ENCODE measurements at regions not wholly inside any gene's neighbourhood (a gene's known extent, or its start where the extent isn't known, plus 50 kb on each side); places are given as distances from the start of the nearest gene placed in this dataset.

GRCh38 chr6:97591955-97592354, 308.9 kb upstream of the MMS22L start:
- H3K4me1 Mint-ChIP-seq, result no peaks in the 10 kb centered on the region
- no peak for DNase-seq
- no peaks in the 10 kb centered on the region for H3K36me3 Mint-ChIP-seq (ENCODE audit: low read depth)
- H3K27ac Mint-ChIP-seq, result no peak overlapping the region
- no peak for ATAC-seq
- no peaks in the 10 kb centered on the region for H3K9me3 Mint-ChIP-seq
- no peak overlapping the region for H3K4me3 Mint-ChIP-seq
- no peaks in the 10 kb centered on the region for H3K27me3 Mint-ChIP-seq

- Mint-ChIP-seq H3K9me3 (no peaks in the 10 kb centered on the region), H3K27ac (no peak overlapping the region), H3K27me3 (no peaks in the 10 kb centered on the region), H3K4me3 (no peak overlapping the region), H3K4me1 (no peaks in the 10 kb centered on the region), H3K36me3 (ENCODE audit: low read depth) (peaks cover 1% of the 10 kb centered on the region)
- no peak for ATAC-seq
- DNase-seq, result no peak
Measured at GRCh38 chr6:97594844-97595243, 311.8 kb upstream of the MMS22L start.

- H3K4me3 Mint-ChIP-seq, result no peak overlapping the region
- no peaks in the 10 kb centered on the region for H3K36me3 Mint-ChIP-seq (ENCODE audit: low read depth)
- ATAC-seq, result no peak
- H3K27me3 Mint-ChIP-seq, result no peaks in the 10 kb centered on the region
- DNase-seq, result no peak
- H3K27ac Mint-ChIP-seq, result no peak overlapping the region
- H3K4me1 Mint-ChIP-seq, result no peaks in the 10 kb centered on the region
- peaks cover 7% of the 10 kb centered on the region for H3K9me3 Mint-ChIP-seq
Measured at GRCh38 chr6:97621111-97621510, 338.1 kb upstream of the MMS22L start.

DNA sequence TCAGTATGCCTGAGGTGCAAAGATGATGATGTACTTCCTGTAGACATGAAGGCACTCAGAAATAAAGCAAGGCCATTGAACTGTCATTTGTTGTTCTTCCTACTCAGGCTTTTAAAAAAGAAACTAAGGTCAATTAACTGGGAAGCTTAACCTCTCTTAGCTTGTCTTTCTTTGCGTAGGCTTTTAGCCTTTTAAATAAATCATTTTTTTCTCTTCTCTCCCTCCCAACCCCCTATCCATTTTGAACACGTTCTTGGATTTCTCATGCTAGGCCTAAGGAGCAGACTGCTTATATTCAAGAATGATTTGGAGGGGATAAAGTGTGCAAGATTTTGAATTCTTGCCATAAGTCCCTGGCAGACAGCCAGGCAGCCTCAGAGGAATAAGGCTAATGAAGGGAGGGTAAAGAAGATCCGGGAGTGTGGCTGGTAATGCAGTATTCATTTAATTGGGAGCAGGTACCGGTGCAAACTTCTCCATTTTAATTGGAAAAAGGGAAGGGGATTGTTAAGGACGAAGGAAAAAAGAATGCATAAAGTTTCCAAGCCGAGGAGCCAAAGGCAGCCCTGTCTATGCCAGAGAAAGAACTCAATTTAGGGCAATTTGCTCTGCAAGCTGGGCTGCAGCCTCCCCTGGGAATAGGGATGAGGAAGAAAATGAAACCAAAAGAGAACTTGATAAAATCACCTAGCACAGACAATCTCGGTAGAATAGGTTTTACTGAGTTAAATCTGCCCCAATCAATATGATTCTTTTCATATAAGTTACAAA, 343.8 kb upstream of the MMS22L start:
- Mint-ChIP-seq H3K27ac (no peak overlapping the region), H3K9me3 (peaks cover 4% of the 10 kb centered on the region), H3K27me3 (no peaks in the 10 kb centered on the region), H3K36me3 (ENCODE audit: low read depth) (no peaks in the 10 kb centered on the region), H3K4me1 (no peaks in the 10 kb centered on the region), H3K4me3 (no peak overlapping the region)
- ATAC-seq (no peak), DNase-seq (no peak)

GRCh38 chr6:97629180-97629579, 346.2 kb upstream of the MMS22L start:
- Mint-ChIP-seq H3K4me1 (no peaks in the 10 kb centered on the region), H3K4me3 (no peak overlapping the region), H3K36me3 (ENCODE audit: low read depth) (no peaks in the 10 kb centered on the region), H3K27ac (no peak overlapping the region), H3K9me3 (no peaks in the 10 kb centered on the region), H3K27me3 (no peaks in the 10 kb centered on the region)
- DNase-seq, result no peak
- ATAC-seq, result no peak

DNA sequence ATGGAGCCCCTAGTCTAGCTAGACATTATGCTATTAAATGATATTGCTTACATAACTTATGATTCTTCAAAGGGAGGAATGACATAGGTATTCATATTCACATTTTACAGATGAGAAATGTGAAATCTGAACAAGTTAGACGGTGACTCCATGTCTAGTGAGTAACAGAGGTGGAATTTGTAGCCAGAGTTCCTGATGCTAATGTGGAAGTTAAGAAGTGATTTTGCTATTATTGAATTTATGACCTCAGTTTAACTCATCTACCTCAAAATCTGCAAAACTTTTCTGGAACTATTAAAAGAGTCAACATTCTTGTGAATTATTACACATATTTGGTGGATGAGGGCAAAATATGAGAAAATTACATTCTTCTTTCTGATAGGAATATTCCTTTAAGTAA, 347.6 kb upstream of the MMS22L start:
- Mint-ChIP-seq H3K36me3 (ENCODE audit: low read depth) (no peaks in the 10 kb centered on the region), H3K4me1 (no peaks in the 10 kb centered on the region), H3K27me3 (no peaks in the 10 kb centered on the region), H3K27ac (no peak overlapping the region), H3K4me3 (no peak overlapping the region), H3K9me3 (no peaks in the 10 kb centered on the region)
- DNase-seq, result no peak
- no peak for ATAC-seq

GRCh38 chr6:97632341-97632740, 349.3 kb upstream of the MMS22L start:
- peaks cover 5% of the 10 kb centered on the region for H3K9me3 Mint-ChIP-seq
- H3K4me1 Mint-ChIP-seq, result no peaks in the 10 kb centered on the region
- no peaks in the 10 kb centered on the region for H3K36me3 Mint-ChIP-seq (ENCODE audit: low read depth)
- no peak overlapping the region for H3K27ac Mint-ChIP-seq
- DNase-seq (no peak), ATAC-seq (no peak)
- H3K27me3 Mint-ChIP-seq, result no peaks in the 10 kb centered on the region
- no peak overlapping the region for H3K4me3 Mint-ChIP-seq

GRCh38 chr6:97639702-97640101, 356.7 kb upstream of the MMS22L start:
- Mint-ChIP-seq H3K4me3 (no peak overlapping the region), H3K4me1 (no peaks in the 10 kb centered on the region), H3K36me3 (ENCODE audit: low read depth) (no peaks in the 10 kb centered on the region), H3K9me3 (peaks cover 16% of the 10 kb centered on the region), H3K27me3 (no peaks in the 10 kb centered on the region), H3K27ac (no peak overlapping the region)
- no peak for DNase-seq
- ATAC-seq, result no peak

DNA sequence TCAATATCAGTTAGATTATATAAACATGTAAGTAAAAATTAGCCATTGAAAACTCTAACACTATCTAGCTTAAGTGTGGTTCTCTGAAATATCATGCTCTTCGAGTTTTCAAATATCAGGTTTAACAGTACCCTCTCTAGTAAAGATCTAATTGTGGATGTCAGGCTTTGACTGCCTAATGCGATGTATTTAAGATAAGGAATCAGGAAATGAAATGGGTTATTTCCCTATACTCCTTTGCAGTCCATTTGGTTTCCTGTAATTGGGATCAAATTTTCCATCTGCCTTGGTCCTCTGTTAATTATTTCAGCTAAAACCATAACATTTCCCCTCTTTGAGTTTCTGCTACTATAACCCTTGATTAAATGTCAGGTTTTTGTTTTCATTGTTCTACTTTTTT, 361.3 kb upstream of the MMS22L start:
- Mint-ChIP-seq H3K27ac (no peak overlapping the region), H3K9me3 (peaks cover 11% of the 10 kb centered on the region), H3K4me1 (no peaks in the 10 kb centered on the region), H3K27me3 (no peaks in the 10 kb centered on the region), H3K36me3 (ENCODE audit: low read depth) (no peaks in the 10 kb centered on the region), H3K4me3 (no peak overlapping the region)
- ATAC-seq (no peak), DNase-seq (no peak)

DNA sequence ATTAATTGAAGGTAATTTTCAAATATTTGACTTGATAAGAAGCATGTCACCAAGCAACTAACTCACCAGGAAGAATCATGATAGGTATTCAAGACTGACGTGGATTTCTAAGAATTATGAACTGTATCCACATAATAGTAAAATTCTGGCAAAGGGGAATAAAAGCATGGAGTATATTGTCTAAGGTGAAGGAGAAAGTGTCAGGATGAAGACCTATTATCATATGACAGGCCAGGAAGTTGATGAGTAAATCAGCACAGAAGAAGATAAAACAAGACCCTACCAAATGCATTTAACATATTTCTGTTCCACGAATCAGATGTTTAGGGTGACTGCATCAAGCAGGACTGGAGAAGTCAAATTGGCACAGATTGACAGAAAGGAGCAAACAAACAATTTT, 362.7 kb upstream of the MMS22L start:
- ATAC-seq (no peak), DNase-seq (no peak)
- Mint-ChIP-seq H3K36me3 (ENCODE audit: low read depth) (no peaks in the 10 kb centered on the region), H3K27ac (no peak overlapping the region), H3K27me3 (no peaks in the 10 kb centered on the region), H3K4me1 (no peaks in the 10 kb centered on the region), H3K4me3 (no peak overlapping the region), H3K9me3 (peaks cover under 1% of the 10 kb centered on the region)

GRCh38 chr6:97653076-97653475, 370.1 kb upstream of the MMS22L start:
- Mint-ChIP-seq H3K27me3 (no peaks in the 10 kb centered on the region), H3K27ac (no peak overlapping the region), H3K4me1 (no peaks in the 10 kb centered on the region), H3K36me3 (ENCODE audit: low read depth) (no peaks in the 10 kb centered on the region), H3K4me3 (no peak overlapping the region), H3K9me3 (peaks cover 5% of the 10 kb centered on the region)
- no peak for DNase-seq
- ATAC-seq, result no peak

DNA sequence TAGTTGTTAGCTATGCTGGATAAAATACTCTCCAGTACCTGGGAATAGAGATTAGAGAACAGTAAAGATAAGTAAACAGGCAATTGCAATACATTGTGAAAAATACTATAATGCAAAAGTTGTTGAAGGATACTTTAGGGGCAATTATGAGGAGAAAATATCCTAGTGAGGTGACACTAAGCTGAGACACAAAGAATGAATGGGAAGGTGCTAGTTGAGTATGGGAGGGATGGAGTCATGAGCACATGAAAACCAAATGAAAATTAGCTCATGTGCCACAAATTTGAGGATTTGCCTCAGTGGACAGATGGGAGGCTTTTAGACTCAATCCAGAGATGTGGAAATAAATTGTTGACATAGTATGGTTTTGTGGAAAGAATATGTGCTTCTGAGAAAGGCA, 370.5 kb upstream of the MMS22L start:
- Mint-ChIP-seq H3K36me3 (ENCODE audit: low read depth) (no peaks in the 10 kb centered on the region), H3K4me3 (no peak overlapping the region), H3K4me1 (no peaks in the 10 kb centered on the region), H3K9me3 (peaks cover 5% of the 10 kb centered on the region), H3K27me3 (no peaks in the 10 kb centered on the region), H3K27ac (no peak overlapping the region)
- DNase-seq (no peak), ATAC-seq (no peak)

DNA sequence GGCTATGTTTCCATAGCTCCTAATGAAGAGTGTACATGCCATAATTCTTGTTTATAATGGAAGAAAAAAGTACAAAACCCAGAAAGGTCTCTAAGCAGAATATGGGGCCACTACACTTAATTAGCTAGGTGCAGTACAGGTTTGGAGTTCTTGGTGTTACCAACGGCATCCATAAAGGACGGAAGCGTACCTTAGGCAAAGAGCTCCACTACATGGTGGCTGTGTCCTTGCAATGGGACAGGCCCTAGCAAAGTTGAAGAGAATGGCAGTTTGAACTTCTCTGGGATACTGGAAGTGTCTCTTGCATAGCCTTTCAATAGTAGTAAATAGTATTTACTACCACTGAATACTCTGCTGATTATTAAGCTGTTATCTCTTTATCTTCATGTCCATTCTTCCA, 371.7 kb upstream of the MMS22L start:
- ATAC-seq (no peak), DNase-seq (no peak)
- Mint-ChIP-seq H3K9me3 (peaks cover 5% of the 10 kb centered on the region), H3K36me3 (ENCODE audit: low read depth) (no peaks in the 10 kb centered on the region), H3K4me1 (no peaks in the 10 kb centered on the region), H3K27ac (no peak overlapping the region), H3K27me3 (no peaks in the 10 kb centered on the region), H3K4me3 (no peak overlapping the region)

- ATAC-seq, result no peak
- Mint-ChIP-seq H3K36me3 (ENCODE audit: low read depth) (no peaks in the 10 kb centered on the region), H3K27ac (no peak overlapping the region), H3K27me3 (no peaks in the 10 kb centered on the region), H3K4me1 (no peaks in the 10 kb centered on the region), H3K9me3 (peaks cover 5% of the 10 kb centered on the region), H3K4me3 (no peak overlapping the region)
- DNase-seq, result no peak
Measured at GRCh38 chr6:97656236-97656635, 373.2 kb upstream of the MMS22L start.

DNA sequence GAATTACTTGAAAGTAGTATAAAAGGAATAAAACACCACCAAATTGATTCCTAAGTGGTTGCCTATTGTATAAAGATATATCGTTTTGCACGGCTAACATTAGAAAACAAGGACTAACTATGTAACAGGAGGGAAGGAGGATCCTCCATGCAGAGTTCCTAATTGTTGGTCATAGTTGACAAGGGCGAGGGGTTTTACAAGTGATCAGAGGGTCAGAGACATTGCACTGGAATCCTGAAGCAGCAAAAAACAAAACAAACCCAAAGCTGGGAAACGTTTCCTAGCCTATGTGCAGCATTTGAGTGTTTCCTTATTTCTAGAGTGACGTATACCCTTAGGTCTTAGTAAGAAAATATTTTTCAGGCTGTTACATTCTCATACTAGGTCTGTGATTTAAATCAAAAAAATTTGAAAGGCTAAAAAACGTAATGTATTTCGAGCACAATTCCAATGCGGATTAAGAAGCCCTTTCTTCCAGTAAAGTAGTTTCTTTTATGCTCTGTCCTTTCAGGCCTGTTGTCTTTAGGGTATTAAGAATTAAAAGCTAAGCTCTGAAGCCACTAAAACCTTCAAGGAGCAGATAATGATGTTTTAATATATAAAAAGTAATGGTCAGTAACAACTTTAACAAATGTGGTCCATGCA, 373.8 kb upstream of the MMS22L start:
- Mint-ChIP-seq H3K4me3 (no peak overlapping the region), H3K4me1 (no peaks in the 10 kb centered on the region), H3K9me3 (peaks cover 5% of the 10 kb centered on the region), H3K36me3 (ENCODE audit: low read depth) (no peaks in the 10 kb centered on the region), H3K27me3 (no peaks in the 10 kb centered on the region), H3K27ac (no peak overlapping the region)
- ATAC-seq (no peak), DNase-seq (no peak)

Data from activated naive CD8-positive, alpha-beta T cell treated with anti-CD3 and anti-CD28 coated beads, Interleukin-2, amount 50 U/mL, for 24 hours (primary cell).